Astrocyte of the cerebellum (primary cell): ENCODE measurements at regions not wholly inside any gene's neighbourhood (a gene's known extent, or its start where the extent isn't known, plus 50 kb on each side); places are given as distances from the start of the nearest gene placed in this dataset.

Source experiments
- DNase-seq: peaks from one replicate; pipeline ENCODE4 v3.0.0-alpha.2; 2011; ENCODE audit warnings: low read depth
- H3K4me3 ChIP-seq: 2 replicates; pipeline ENCODE4 v1.5.1; 2011; ENCODE audit warnings: mild to moderate bottlenecking, low read depth, low read length, moderate library complexity
- in situ Hi-C: cut with HindIII; loops from 2 replicates; pipeline ENCODE4 v1.10.0; 2017; ENCODE audit warnings: low sequenced_read_pairs
- TF ChIP-seq, protein P1 (sequence below): IDR thresholded peaks from 2 replicates; pipeline ENCODE4 v1.5.1; 2012; ENCODE audit warnings: low read length, low read depth, moderate library complexity, mild to moderate bottlenecking; ENCODE audit errors: missing control alignments

GRCh38 chr13:22092791-22093560, 422.1 kb downstream of the FGF9 start:
- TF ChIP-seq, protein P1, sequence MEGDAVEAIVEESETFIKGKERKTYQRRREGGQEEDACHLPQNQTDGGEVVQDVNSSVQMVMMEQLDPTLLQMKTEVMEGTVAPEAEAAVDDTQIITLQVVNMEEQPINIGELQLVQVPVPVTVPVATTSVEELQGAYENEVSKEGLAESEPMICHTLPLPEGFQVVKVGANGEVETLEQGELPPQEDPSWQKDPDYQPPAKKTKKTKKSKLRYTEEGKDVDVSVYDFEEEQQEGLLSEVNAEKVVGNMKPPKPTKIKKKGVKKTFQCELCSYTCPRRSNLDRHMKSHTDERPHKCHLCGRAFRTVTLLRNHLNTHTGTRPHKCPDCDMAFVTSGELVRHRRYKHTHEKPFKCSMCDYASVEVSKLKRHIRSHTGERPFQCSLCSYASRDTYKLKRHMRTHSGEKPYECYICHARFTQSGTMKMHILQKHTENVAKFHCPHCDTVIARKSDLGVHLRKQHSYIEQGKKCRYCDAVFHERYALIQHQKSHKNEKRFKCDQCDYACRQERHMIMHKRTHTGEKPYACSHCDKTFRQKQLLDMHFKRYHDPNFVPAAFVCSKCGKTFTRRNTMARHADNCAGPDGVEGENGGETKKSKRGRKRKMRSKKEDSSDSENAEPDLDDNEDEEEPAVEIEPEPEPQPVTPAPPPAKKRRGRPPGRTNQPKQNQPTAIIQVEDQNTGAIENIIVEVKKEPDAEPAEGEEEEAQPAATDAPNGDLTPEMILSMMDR, result no peak
- in situ Hi-C loops, result no loop called here

GRCh38 chr13:22095794-22096193, 424.9 kb downstream of the FGF9 start:
- no peak overlapping the region for H3K4me3 ChIP-seq
- no peak for DNase-seq
- TF ChIP-seq, protein P1, result no peak
- in situ Hi-C loops, result no loop called here

More at GRCh38 chr13:22092791-22093560, 422.1 kb downstream of the FGF9 start:
- no peak overlapping the region for H3K4me3 ChIP-seq
- DNase-seq, result no peak

DNA sequence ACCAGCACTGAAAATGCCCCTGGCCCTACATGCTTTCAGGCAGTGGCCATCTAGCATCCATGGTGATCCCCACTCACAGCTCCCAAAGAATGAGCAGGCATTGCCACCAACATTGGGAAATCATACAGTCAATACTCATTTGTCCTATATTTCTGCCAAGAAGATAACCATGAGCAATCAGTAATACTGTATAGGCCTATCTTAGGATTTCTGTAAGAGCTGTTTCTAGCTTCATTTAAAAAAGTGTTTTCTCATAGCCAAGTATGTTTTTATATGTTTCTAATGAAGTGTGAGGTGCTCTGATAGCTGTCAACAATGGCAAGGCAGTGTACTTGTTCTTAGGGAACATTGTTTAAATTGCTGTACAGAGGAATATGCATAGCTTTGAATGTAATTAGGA, 428.7 kb downstream of the FGF9 start:
- TF ChIP-seq, protein P1, result no peak
- no peak overlapping the region for H3K4me3 ChIP-seq
- no peak for DNase-seq
- in situ Hi-C loops, result no loop called here

GRCh38 chr13:22102271-22102670, 431.4 kb downstream of the FGF9 start:
- TF ChIP-seq, protein P1, result no peak
- DNase-seq, result no peak
- no peak overlapping the region for H3K4me3 ChIP-seq
- in situ Hi-C loops, result no loop called here

DNA sequence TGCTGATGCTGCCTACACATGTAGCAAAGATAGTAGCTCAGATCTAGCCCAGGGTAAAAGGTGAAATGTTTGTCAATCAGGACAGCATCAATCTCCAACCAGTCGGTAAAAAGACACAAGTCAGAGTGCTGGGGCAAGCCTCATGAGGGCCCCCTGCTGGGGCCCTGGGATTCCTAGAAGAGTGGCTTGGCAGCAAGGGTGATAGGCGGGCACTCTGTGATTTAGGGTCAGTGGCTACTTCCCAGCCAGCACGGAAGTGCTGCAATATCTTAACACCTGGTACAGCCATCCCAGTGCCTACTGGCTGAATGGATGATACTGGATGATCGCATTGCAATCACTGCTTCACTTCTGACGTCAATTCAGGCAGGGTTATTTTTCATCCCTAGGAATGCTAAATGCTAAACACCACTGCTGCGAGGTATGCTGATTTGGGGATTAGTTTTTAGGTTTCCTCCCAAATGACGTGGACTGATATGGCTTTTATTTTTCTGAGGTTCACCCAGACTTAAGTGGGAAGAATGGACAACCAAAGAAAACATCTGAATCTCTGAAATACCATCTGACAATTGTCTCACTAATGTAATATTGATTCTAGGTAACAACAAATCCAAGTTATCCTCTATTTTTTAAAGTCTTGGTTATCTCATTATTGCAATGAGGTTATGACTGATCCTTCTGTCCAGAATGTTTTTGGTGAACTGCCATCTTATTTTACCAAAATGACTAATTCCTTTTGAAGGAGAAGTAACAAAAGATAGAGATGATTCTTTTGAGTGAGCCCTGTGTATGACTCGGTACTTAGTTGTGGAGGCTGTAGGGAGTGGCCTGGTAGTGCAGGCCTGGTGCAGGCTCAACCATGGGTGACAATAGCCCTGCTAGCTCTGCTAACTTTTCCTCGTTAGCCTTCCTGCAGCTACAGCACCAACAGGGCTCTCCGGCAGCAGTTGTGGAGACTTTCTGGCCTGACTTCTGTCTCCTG, 432.5 kb downstream of the FGF9 start:
- H3K4me3 ChIP-seq, result no peak overlapping the region
- no peak for DNase-seq
- in situ Hi-C loops, result no loop called here
- TF ChIP-seq, protein P1, result no peak

GRCh38 chr13:22106058-22106457, 435.2 kb downstream of the FGF9 start:
- in situ Hi-C loops, result no loop called here
- no peak for DNase-seq
- TF ChIP-seq, protein P1, result no peak
- H3K4me3 ChIP-seq, result no peak overlapping the region
